ENCODE measurements at regions not wholly inside any gene's neighbourhood (a gene's known extent, or its start where the extent isn't known, plus 50 kb on each side); places are given as distances from the start of the nearest gene placed in this dataset.
"Not testable (repeated sequence)": the region's sequence is repeated elsewhere in the genome, so short reads cannot be mapped to it uniquely, and the experiment has no call there.

DNA sequence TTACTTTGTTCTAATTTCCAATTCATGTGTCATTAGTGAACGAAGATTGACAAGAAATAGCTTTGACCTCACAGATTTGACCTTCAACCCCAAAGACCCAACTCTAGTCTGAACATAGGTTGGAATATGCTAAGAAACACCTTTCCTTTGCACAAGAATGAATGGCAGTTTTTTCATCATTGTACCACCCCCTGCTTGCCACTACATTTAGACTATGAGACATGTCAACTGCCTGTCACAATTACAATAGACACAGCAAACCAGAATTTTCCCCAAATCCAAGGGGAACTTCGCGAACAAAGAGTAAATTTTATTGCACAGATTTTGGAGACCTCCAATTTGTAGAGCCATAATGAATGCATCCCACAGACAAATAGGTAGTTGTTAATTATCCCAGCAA lies 535.4 kb downstream of the PRKD1 start:
- Histone ChIP-seq H3K27me3 (no peaks in the 10 kb centered on the region), H3K9me3 (no peaks in the 10 kb centered on the region), H3K36me3 (no peaks in the 10 kb centered on the region), H3K4me1 (no peaks in the 10 kb centered on the region), H3K27ac (no peak overlapping the region), H3K4me3 (no peak overlapping the region)
- WGBS, 2 donors = 87 to 91% methylated on average over 3 of the region's 3 CpGs
- no peak for DNase-seq
- intact Hi-C loops (cut with DNase I) = no loop called here
- TF ChIP-seq EP300 (IDR thresholded peaks at IDR 0.05) (no peak), POLR2A (IDR thresholded peaks at IDR 0.05) (no peak), POLR2AphosphoS5 (IDR thresholded peaks at IDR 0.05) (no peak)
- TF ChIP-seq, protein P1, sequence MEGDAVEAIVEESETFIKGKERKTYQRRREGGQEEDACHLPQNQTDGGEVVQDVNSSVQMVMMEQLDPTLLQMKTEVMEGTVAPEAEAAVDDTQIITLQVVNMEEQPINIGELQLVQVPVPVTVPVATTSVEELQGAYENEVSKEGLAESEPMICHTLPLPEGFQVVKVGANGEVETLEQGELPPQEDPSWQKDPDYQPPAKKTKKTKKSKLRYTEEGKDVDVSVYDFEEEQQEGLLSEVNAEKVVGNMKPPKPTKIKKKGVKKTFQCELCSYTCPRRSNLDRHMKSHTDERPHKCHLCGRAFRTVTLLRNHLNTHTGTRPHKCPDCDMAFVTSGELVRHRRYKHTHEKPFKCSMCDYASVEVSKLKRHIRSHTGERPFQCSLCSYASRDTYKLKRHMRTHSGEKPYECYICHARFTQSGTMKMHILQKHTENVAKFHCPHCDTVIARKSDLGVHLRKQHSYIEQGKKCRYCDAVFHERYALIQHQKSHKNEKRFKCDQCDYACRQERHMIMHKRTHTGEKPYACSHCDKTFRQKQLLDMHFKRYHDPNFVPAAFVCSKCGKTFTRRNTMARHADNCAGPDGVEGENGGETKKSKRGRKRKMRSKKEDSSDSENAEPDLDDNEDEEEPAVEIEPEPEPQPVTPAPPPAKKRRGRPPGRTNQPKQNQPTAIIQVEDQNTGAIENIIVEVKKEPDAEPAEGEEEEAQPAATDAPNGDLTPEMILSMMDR (IDR thresholded peaks at IDR 0.05) = no peak

DNA sequence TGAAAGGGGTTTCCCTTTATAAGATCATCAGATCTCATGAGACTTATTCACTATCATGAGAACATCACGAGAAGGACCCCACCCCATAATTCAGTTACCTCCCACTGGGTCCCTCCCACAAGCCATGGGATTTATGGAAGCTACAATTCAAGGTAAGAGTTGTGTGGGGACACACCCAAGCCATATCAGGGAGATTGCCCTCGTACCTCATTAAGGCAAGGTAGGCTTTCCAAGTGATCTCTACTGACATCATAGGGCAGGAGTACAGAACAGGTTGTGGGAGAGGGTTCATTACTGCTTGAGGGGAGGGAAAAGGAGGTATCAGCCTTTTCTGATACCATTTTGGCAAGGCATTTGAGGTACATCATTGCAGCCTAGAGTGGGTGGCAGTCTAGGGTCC lies 524.6 kb downstream of the PRKD1 start:
- no peak for TF ChIP-seq POLR2AphosphoS5 (IDR thresholded peaks at IDR 0.05)
- no peak for TF ChIP-seq POLR2A (IDR thresholded peaks at IDR 0.05)
- 22 to 65% methylated on average over 2 of the region's 2 CpGs for WGBS, 2 donors
- intact Hi-C loops (cut with DNase I) = no loop called here
- Histone ChIP-seq H3K27ac (no peak overlapping the region), H3K27me3 (no peaks in the 10 kb centered on the region), H3K36me3 (no peaks in the 10 kb centered on the region), H3K4me1 (no peaks in the 10 kb centered on the region), H3K4me3 (no peak overlapping the region), H3K9me3 (peaks cover 0 to 4% (median 0%) of the 10 kb centered on the region in 4 donors)
- DNase-seq = no peak

DNA sequence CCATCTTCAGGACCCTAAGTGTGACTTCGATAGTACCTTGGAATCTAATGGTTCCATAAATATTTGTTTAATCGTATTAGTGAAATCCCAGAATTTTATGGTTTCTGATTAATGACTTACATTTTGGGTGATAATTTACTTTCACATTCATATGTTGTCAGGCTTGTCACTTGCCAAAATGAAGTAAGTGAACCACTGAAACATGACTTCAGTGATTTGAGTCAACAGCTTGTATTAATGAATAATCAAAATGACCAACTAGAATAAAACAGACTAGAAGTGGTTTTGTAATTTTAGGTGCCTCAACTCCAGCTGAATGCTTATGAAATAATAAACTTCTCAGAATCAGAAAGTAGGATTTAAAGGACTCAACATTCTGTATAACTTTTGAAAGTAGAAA lies 517.1 kb downstream of the PRKD1 start:
- Histone ChIP-seq H3K9me3 (peaks cover 0 to 5% (median 0%) of the 10 kb centered on the region in 4 donors), H3K36me3 (no peaks in the 10 kb centered on the region), H3K4me1 (no peaks in the 10 kb centered on the region), H3K27ac (no peak overlapping the region), H3K27me3 (no peaks in the 10 kb centered on the region), H3K4me3 (no peak overlapping the region)
- no peak for TF ChIP-seq EP300 (IDR thresholded peaks at IDR 0.05)
- TF ChIP-seq POLR2A (IDR thresholded peaks at IDR 0.05) = no peak
- no peak for TF ChIP-seq POLR2AphosphoS5 (IDR thresholded peaks at IDR 0.05)
- TF ChIP-seq, protein P1 (IDR thresholded peaks at IDR 0.05) = no peak
- 86 to 92% methylated on average over 2 of the region's 2 CpGs for WGBS, 2 donors
- intact Hi-C loops (cut with DNase I) = no loop called here
- no peak for DNase-seq

DNA sequence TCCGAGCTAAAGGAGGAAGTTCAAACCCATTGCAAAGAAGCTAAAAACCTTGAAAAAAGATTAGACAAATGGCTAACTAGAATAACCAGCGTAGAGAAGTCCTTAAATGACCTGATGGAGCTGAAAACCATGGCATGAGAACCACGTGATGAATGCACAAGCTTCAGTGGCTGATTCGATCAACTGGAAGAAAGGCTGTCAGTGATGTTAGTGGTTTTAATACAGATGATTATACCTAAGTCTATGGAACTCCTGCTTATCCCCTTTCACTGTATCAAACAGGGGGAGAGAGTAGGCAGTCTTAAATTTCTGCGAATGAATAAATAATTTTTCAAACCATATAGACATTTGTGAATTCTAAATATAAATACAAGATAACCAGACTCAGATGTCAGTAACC lies 512.7 kb downstream of the PRKD1 start:
- H3K27ac ChIP-seq; H3K27me3 ChIP-seq; DNase-seq; H3K36me3 ChIP-seq; intact Hi-C loops (cut with DNase I); H3K4me3 ChIP-seq; H3K9me3 ChIP-seq; H3K4me1 ChIP-seq: not testable (repeated sequence)
- 71 to 80% methylated on average over 5 of the region's 5 CpGs for WGBS, 2 donors

DNA sequence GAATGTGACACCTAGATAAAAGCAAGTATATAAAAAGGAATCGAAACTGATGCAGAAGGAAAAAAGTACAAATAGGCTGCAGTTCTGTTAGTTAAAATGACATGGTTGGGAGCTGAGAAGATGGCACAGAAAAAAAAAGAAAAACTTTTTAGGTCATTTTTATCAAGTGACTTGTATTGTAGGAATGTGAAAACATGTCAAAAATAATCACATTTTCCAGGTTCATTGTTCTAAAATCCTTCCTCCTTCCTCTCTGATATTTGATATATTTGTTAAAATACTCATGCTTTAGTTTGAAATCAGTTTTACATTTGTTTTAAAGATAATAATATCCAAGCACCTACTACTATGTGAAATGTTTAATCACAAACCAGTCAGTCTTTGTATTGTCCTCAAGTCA lies 507.9 kb downstream of the PRKD1 start:
- H3K4me3 ChIP-seq = no peak overlapping the region
- no peak for DNase-seq
- no peak overlapping the region for H3K27ac ChIP-seq
- H3K4me1 ChIP-seq = no peaks in the 10 kb centered on the region
- 72 to 79% methylated on average over 1 of the region's 1 CpG for WGBS, 2 donors
- H3K27me3 ChIP-seq = no peaks in the 10 kb centered on the region
- no peaks in the 10 kb centered on the region for H3K36me3 ChIP-seq
- TF ChIP-seq, protein P1 (IDR thresholded peaks at IDR 0.05) = no peak
- no peak for TF ChIP-seq POLR2A (IDR thresholded peaks at IDR 0.05)
- TF ChIP-seq POLR2AphosphoS5 (IDR thresholded peaks at IDR 0.05) = no peak
- TF ChIP-seq EP300 (IDR thresholded peaks at IDR 0.05) = no peak
- no peaks in the 10 kb centered on the region for H3K9me3 ChIP-seq
- intact Hi-C loops (cut with DNase I) = no loop called here

DNA sequence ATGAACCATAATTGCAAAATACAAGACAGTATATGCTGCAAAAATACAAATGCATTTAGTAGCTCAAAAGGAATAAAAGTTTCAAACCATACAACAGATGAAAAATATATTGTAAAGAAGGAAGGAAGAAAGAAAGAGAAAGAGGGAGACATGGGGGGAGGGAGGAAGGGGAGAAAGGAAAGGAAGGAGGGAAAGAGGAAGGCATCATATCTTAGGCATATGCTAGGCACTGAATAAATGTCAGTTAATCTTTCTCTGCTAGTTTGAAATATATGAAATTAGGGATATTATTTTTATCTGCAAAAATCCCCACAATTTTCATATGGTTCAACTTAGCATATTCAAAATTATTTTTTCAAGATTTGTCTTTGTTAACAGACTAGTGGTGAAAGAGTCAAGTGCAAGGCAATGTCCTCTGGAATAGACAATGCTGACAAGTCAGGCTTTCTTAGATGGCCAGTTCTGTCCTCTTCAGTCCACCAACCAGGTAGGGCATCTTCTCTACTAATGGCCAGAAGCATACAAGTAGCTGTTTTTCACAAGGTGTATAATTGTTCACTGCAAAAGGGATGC lies 506.4 kb downstream of the PRKD1 start:
- Histone ChIP-seq H3K4me3 (no peak overlapping the region), H3K36me3 (no peaks in the 10 kb centered on the region)
- intact Hi-C loops (cut with DNase I) = no loop called here

More for the DNA sequence above, 506.4 kb downstream of the PRKD1 start:
- TF ChIP-seq POLR2A (IDR thresholded peaks at IDR 0.05) (no peak), POLR2AphosphoS5 (IDR thresholded peaks at IDR 0.05) (no peak), EP300 (IDR thresholded peaks at IDR 0.05) (no peak)
- TF ChIP-seq, protein P1 (IDR thresholded peaks at IDR 0.05) = no peak
- no peak for DNase-seq
- Histone ChIP-seq H3K9me3 (no peaks in the 10 kb centered on the region), H3K27ac (no peak overlapping the region), H3K27me3 (no peaks in the 10 kb centered on the region), H3K4me1 (no peaks in the 10 kb centered on the region)
